LNCaP clone FGC (cell line): ENCODE measurements at regions not wholly inside any gene's neighbourhood (a gene's known extent, or its start where the extent isn't known, plus 50 kb on each side); places are given as distances from the start of the nearest gene placed in this dataset.
"Not testable (repeated sequence)": the region's sequence is repeated elsewhere in the genome, so short reads cannot be mapped to it uniquely, and the experiment has no call there.

Source experiments
- DNase-seq: peaks from one replicate; pipeline ENCODE4 v3.0.0-alpha.2; 2011; ENCODE audit warnings: low read depth
- H3K4me3 ChIP-seq: 2 replicates; pipeline ENCODE4 v1.5.1; 2011; ENCODE audit warnings: mild to moderate bottlenecking, low read depth, low read length, control low read depth
- TF ChIP-seq, protein P1 (sequence below): IDR thresholded peaks from 2 replicates; pipeline ENCODE4 v1.5.1; 2012; ENCODE audit warnings: mild to moderate bottlenecking; ENCODE audit not compliant: control insufficient read depth, insufficient read depth; ENCODE audit errors: extremely low read depth

GRCh38 chr10:2543142-2543886 is 524.0 kb upstream of the PFKP start:
- TF ChIP-seq, protein P1, sequence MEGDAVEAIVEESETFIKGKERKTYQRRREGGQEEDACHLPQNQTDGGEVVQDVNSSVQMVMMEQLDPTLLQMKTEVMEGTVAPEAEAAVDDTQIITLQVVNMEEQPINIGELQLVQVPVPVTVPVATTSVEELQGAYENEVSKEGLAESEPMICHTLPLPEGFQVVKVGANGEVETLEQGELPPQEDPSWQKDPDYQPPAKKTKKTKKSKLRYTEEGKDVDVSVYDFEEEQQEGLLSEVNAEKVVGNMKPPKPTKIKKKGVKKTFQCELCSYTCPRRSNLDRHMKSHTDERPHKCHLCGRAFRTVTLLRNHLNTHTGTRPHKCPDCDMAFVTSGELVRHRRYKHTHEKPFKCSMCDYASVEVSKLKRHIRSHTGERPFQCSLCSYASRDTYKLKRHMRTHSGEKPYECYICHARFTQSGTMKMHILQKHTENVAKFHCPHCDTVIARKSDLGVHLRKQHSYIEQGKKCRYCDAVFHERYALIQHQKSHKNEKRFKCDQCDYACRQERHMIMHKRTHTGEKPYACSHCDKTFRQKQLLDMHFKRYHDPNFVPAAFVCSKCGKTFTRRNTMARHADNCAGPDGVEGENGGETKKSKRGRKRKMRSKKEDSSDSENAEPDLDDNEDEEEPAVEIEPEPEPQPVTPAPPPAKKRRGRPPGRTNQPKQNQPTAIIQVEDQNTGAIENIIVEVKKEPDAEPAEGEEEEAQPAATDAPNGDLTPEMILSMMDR, result no peak
- no peak for DNase-seq
- H3K4me3 ChIP-seq, result no peak overlapping the region

- no peak for DNase-seq
- no peak overlapping the region for H3K4me3 ChIP-seq
- TF ChIP-seq, protein P1, result no peak
Measured at GRCh38 chr10:2541176-2541575, 526.2 kb upstream of the PFKP start.

GRCh38 chr10:2529945-2530344 is 537.4 kb upstream of the PFKP start:
- TF ChIP-seq, protein P1, result no peak
- H3K4me3 ChIP-seq, result no peak overlapping the region
- no peak for DNase-seq

DNA sequence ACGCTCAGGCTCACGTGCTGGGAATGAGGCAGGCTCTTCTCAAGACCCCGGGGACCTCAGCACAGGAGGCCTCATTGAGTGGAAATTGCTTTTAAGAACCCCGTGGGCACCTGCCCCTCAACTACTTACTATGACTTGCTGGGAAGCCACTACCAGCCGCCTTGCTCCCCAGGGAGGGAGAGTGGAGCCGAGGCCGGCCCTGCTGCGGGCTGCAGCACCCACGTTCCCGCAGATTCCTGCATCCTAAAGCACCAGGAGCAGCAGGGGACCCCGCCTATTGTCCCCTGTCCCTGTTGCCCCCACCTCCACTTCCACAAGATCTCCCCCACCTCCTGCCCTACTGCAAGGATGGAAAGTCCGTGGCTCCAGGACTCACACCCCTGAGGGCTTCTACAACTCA is 541.6 kb upstream of the PFKP start:
- TF ChIP-seq, protein P1, result no peak
- no peak for DNase-seq
- H3K4me3 ChIP-seq, result no peak overlapping the region

GRCh38 chr10:2519139-2519538 is 548.2 kb upstream of the PFKP start:
- no peak for DNase-seq
- TF ChIP-seq, protein P1, result no peak
- no peak overlapping the region for H3K4me3 ChIP-seq

DNA sequence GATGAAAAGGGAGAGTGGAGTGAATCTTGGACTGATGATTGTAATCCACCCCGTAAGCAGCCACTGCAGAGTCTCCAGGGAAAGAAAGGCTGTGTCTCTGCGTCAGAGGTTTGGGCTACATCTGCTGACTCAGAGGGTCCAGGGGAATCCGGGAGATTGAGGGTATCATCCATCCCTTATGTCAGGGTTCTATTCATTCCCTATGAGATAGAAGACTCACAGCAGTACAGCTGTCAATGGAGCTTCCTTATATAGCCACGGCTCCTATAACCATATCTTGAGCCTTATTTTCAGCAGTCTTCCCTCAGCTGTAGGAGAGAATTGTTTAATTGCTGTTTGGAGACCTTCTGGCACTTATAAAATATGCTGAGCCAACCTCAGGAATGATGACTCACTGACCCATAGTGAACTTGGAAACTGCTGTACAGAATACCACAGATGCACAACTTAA is 558.2 kb upstream of the PFKP start:
- TF ChIP-seq, protein P1, result no peak
- H3K4me3 ChIP-seq, result no peak overlapping the region
- no peak for DNase-seq

- H3K4me3 ChIP-seq, DNase-seq: not testable (repeated sequence)
Measured at GRCh38 chr10:2501366-2501940, 565.9 kb upstream of the PFKP start.
